ENCODE measurements at regions not wholly inside any gene's neighbourhood (a gene's known extent, or its start where the extent isn't known, plus 50 kb on each side); places are given as distances from the start of the nearest gene placed in this dataset.

DNA sequence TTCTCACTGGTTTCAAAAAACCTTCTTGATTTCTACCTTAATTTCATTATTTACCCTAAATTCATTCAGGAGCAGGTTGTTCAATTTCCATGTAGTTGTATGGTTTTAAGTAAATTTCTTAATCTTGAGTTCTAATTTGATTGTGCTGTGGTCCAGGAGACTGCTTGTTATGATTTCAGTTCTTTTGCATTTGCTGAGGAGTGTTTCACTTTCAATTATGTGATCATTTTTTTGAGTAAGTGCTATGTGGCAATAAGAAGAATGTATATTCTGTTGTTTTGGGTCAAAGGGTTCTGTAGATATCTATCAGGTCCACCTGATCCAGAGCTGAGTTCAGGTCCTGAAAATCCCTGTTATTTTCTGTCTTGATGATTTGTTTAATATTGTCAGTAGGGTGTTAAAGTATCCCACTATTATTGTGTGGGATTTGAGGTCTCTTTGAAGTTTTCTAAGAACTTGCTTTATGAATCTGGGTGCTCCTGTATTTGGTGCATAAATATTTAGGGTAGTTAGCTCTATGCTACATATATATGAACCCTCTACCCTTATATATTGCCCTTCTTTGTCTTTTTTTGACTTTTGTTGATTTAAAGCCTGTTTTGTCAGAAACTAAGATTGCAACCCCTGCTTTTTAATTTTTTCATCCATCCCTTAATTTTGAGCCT lies 158.4 kb upstream of the TPRG1 start (continued):
- TF ChIP-seq ZNF274 (IDR thresholded peaks at IDR 0.05; ENCODE audit: borderline replicate concordance, extremely low read depth, low read length) (no peak), KDM1A (IDR thresholded peaks at IDR 0.05; ENCODE audit: borderline replicate concordance, low read length) (no peak), RBBP5 (IDR thresholded peaks at IDR 0.05; ENCODE audit: borderline replicate concordance, low read depth, low read length) (no peak), KDM4A (IDR thresholded peaks at IDR 0.05; ENCODE audit: low read depth, low read length, severe bottlenecking) (no peak)
